ENCODE measurements at regions not wholly inside any gene's neighbourhood (a gene's known extent, or its start where the extent isn't known, plus 50 kb on each side); places are given as distances from the start of the nearest gene placed in this dataset.
"Not testable (repeated sequence)": the region's sequence is repeated elsewhere in the genome, so short reads cannot be mapped to it uniquely, and the experiment has no call there.

- no peak for DNase-seq (ENCODE audit: low spot score)
Measured at GRCh38 chr13:110008816-110009215, 222.4 kb upstream of the IRS2 start.

- no peak for DNase-seq (ENCODE audit: low spot score)
Measured at GRCh38 chr13:110006304-110006703, 219.9 kb upstream of the IRS2 start.

GRCh38 chr13:110005563-110005962, 219.2 kb upstream of the IRS2 start:
- DNase-seq (ENCODE audit: low spot score), result no peak

GRCh38 chr13:110004814-110005213, 218.4 kb upstream of the IRS2 start:
- DNase-seq (ENCODE audit: low spot score), result no peak

- DNase-seq (ENCODE audit: low spot score), result no peak
Measured at GRCh38 chr13:110001670-110002275, 215.4 kb upstream of the IRS2 start.

- no peak for DNase-seq (ENCODE audit: low spot score)
Measured at GRCh38 chr13:110000534-110001345, 214.4 kb upstream of the IRS2 start.

- no peak for DNase-seq (ENCODE audit: low spot score)
Measured at GRCh38 chr13:109999659-110000533, 213.5 kb upstream of the IRS2 start.

- no peak for DNase-seq (ENCODE audit: low spot score)
Measured at GRCh38 chr13:109998684-109999533, 212.5 kb upstream of the IRS2 start.

- DNase-seq (ENCODE audit: low spot score), result no peak
Measured at GRCh38 chr13:109998037-109998436, 211.7 kb upstream of the IRS2 start.

GRCh38 chr13:109997056-109997595, 210.7 kb upstream of the IRS2 start:
- DNase-seq (ENCODE audit: low spot score), result not testable (repeated sequence)

GRCh38 chr13:109996404-109996960, 210.1 kb upstream of the IRS2 start:
- no peak for DNase-seq (ENCODE audit: low spot score)

- DNase-seq (ENCODE audit: low spot score), result no peak
Measured at GRCh38 chr13:109995578-109995977, 209.2 kb upstream of the IRS2 start.

- no peak for DNase-seq (ENCODE audit: low spot score)
Measured at GRCh38 chr13:109990296-109990695, 203.9 kb upstream of the IRS2 start.

- no peak for DNase-seq (ENCODE audit: low spot score)
Measured at GRCh38 chr13:109989686-109990085, 203.3 kb upstream of the IRS2 start.

- no peak for DNase-seq (ENCODE audit: low spot score)
Measured at GRCh38 chr13:109989155-109989554, 202.8 kb upstream of the IRS2 start.

- DNase-seq (ENCODE audit: low spot score), result no peak
Measured at GRCh38 chr13:109986851-109987250, 200.5 kb upstream of the IRS2 start.

GRCh38 chr13:109985871-109986450, 199.6 kb upstream of the IRS2 start:
- no peak for DNase-seq (ENCODE audit: low spot score)

- DNase-seq (ENCODE audit: low spot score), result no peak
Measured at GRCh38 chr13:109983447-109983846, 197.1 kb upstream of the IRS2 start.

- DNase-seq (ENCODE audit: low spot score), result no peak
Measured at GRCh38 chr13:109981000-109981399, 194.6 kb upstream of the IRS2 start.

- not testable (repeated sequence) for DNase-seq (ENCODE audit: low spot score)
Measured at GRCh38 chr13:109979676-109980075, 193.3 kb upstream of the IRS2 start.

- DNase-seq (ENCODE audit: low spot score), result no peak
Measured at GRCh38 chr13:109979228-109979627, 192.8 kb upstream of the IRS2 start.
